NCI-H2196 treated with DMSO at 0.1 percent for 48 hours (cell line): ENCODE measurements at regions not wholly inside any gene's neighbourhood (a gene's known extent, or its start where the extent isn't known, plus 50 kb on each side); places are given as distances from the start of the nearest gene placed in this dataset.
"Not testable (repeated sequence)": the region's sequence is repeated elsewhere in the genome, so short reads cannot be mapped to it uniquely, and the experiment has no call there.

Experiments used
- DNase-seq: peaks from one replicate; lab custom pipeline; 2025; ENCODE audit not compliant: unreplicated experiment; lab: John Stamatoyannopoulos, UW

- DNase-seq = not testable (repeated sequence)
Observed at GRCh38 chr21:25531538-25532250, 75.6 kb downstream of the MRPL39 start.

DNA sequence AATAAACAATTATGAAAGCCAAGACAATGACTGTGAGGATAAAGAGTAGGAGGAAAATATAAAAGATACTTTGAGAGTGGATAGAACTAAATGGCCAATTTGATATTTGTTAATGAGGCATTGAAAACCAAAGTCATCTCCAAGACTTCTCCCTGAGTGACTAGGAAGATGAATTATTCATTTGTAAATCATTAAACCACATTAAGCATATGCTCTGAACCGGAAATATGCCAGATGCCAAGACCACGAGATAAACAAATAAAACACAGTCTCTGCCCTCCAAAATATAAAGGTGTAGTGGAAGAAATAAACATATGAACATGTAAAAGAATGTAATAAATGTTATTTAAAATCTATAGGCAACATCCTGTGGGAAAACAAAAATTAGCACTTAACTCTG is 78.8 kb downstream of the MRPL39 start:
- no peak for DNase-seq

DNA sequence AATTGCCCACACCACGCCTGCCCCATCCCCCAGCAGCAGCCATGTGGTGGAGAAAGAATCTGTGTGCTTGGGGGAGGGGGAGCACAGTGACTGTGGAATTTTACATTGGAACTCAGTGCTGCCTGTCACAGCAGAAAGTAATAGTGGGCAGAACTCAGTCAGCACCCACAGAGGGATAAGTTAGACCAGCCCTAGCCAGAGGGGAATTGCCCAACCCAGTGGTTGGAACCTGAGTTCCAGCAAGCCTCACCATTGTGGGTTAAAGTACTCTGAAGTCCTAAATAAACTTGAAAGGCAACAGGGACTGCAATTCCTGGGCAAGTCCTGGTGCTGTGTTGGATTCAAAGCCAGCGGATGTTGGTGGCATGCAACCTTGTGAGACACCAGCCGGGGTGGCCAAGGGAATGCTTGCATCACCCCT is 88.8 kb downstream of the MRPL39 start:
- DNase-seq = no peak

DNA sequence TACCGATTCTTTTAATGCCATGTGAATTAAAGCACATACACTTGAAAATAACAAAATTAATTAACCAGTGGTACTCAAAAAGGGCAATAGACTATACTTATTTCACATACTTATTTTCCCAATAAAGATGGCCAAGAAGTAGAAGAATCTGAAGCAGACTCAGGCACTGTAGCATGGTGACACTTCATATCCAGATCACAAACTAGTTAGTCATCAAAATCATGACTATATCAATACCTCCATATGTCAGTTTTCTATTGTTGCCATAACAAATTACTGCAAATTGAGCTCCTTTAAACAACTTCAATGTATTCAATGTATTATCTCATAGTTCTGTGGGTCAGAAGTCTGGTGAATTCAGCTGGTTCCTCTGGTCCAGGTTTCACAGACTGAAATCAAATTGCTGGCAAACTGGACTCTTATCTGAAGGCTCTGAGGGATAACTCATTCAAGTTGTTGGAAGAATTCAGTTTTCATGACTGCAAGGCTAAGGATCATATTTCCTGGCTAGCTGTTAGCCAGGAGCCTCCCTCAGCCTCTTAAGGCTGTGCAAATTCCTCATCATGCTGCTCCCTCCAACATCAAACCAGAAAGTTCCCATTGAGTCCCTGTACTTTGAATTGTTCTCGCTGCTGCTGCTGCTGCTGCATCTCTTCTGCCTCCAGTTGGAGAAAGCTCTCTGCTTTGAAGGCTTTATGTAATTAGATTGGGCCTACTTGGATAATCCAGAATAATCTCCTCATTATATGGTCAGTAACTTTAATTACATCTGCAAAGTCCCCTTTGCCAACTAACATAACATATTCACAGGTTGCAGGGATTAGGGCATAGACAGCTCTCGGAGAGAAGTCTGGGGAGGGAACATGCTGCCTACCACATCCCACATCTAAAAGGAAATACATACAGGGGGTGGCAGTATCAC is 91.5 kb downstream of the MRPL39 start:
- DNase-seq = no peak

- no peak for DNase-seq
Observed at GRCh38 chr21:25513810-25514209, 93.5 kb downstream of the MRPL39 start.

GRCh38 chr21:25512095-25513081 is 94.9 kb downstream of the MRPL39 start:
- DNase-seq = no peak

- no peak for DNase-seq
Observed at GRCh38 chr21:25509862-25510261, 97.4 kb downstream of the MRPL39 start.

- DNase-seq = no peak
Observed at GRCh38 chr21:25508364-25508763, 98.9 kb downstream of the MRPL39 start.

DNA sequence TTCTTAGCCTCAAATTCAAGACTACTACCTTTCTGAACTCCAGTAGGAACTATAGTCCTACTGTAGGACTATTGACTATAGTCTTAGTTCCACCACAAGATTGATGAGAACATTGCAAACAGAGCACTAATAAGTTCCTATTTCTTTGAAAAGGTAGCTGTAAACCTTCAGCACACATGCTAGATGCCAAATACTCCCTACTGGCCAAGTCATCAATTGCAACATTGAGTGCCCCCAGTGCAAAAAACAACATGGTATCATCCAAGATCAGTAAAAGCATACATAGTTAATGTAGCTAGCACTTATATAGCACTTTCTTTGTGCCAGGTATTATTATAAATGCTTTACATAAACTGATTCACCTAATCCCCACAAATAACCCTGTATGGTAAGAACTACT is 99.8 kb downstream of the MRPL39 start:
- no peak for DNase-seq

DNA sequence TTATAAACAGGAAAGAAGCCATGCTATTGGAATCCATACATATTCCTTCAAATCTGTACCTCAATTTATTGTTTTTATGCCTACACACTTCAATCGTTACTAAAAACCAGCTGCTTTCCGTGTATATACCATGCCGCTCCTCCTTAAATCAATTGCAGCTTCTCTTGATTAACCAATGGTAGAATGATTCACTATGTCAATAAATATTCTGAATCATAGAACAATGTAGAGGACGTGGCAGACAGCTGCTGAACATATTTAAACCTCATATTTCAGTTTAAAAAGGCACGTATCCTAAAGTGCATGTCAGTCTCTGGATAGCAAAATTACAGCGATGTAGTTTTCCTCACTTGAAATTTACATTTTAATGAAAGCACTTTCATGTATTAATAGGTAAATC is 100.4 kb downstream of the MRPL39 start:
- DNase-seq = no peak

DNA sequence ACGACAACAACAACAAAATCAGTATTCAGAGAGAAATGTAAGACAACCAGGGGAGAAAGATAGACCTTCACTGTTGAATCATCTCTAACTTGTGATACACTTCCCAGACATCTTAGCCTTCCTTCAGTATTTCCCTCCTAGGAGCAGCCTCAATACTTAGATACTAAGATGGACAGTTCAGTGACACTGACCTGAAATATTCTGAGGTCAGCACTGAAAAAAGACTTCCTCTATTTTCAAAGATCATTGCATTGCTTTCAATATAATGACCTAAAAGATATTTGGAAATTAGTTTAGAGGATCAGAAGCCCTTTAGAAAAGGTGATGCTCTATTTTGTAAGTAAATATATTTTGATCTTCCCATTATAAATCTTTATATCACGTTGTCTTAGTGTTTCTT is 101.0 kb downstream of the MRPL39 start:
- no peak for DNase-seq

- no peak for DNase-seq
Observed at GRCh38 chr21:25503981-25504380, 103.3 kb downstream of the MRPL39 start.

GRCh38 chr21:25501996-25502665 is 105.2 kb downstream of the MRPL39 start:
- no peak for DNase-seq

DNA sequence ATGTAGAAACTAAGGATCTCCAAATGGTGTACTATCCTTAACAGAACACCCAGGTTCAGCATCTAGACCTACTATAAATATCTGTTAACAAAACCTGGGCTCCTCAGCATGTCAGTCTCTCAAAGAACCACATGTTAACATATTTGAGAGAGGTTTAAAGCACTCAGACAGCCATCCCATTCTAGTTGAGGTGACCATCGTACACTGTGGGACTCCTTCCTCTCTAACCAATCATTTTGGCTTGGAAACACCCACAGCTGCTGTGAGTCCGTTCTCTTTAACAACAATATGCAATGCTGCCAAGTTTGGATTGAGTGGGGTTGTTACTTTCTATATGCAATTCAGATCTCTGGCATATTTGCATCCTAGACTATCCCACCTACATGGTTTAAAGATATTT is 105.8 kb downstream of the MRPL39 start:
- DNase-seq = no peak

DNA sequence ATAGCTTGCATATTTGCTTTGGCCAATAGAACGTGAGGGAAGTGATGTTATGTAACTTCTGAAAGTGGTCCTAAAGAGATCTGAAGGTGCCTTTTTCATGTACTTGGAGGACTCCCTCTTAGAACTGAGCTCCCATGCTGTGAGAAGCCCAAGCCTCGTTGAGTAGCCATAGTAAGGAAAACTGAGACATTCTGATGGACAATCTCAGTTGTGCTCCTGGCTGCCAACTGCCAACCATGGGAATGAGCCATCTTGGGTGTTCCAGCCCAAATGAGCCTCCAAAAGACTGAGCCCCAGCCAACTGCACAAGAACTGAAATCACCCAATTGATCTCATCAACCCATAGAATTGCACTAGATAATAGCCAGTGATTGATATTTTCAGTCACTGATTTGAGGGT is 106.7 kb downstream of the MRPL39 start:
- no peak for DNase-seq

DNA sequence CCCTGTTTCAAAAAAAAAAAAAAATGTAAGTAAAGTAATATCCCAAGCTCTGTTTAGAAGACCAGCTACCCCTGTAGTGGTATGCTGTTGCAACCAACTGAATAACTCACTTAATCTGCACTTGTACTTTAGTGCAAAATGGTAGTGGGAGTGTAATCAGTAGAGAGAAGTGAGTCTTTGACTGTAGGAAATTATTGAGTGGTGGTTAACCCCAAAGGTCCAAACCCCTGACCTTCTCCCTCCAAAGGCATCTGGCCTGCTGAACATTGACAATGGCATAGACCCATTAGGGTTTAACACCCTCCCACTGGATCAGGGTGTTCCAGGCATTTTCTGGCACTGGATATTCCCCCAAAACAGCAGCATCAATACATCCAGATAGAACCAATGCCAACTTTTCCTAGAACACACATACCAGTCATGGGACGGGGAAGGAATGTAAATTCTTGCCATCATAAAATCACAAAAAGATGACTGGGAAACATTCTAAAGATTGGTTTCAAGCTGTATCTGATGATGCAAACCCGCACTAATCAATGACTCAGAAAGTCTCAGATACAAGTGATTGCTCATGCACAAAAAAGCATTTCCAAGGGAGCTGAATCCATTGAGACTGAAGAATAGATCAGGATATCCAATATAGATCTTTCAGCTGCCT is 110.3 kb downstream of the MRPL39 start:
- DNase-seq = no peak

DNA sequence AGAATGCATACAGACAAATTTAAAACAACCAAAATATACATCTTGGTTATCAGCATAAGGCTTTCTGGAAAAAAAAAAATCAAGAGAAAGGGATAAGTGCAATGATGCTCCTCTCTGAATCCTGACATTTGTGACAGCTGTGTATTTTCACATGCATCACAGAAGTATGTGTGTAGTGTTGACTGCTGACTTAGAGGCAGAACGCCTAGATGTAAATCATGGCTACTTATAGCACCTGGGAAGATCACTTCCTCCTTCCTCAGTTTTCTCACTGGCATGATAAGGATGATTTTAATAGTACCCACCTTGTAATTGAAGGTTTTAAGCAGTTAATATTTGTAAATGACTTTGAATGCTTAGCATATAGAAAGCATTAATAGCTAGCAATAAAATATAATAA is 112.5 kb downstream of the MRPL39 start:
- DNase-seq = no peak

DNA sequence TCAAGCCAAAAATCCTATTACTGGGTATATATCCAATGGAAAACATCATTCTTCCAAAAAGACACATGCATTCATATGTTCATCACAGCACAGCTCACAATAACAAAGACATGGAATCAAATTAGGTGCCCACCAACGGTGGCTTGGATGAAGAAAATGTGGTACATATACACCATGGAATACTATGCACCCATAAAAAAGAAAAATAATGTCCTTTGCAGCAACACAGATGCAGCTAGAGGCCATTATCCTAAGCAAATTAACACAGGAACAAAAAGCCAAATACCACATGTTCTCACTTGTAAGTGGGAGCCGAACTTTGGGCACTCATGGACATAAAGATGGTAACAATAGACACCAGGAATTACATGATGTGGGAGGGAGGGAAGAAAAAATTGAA is 113.6 kb downstream of the MRPL39 start:
- DNase-seq = no peak

DNA sequence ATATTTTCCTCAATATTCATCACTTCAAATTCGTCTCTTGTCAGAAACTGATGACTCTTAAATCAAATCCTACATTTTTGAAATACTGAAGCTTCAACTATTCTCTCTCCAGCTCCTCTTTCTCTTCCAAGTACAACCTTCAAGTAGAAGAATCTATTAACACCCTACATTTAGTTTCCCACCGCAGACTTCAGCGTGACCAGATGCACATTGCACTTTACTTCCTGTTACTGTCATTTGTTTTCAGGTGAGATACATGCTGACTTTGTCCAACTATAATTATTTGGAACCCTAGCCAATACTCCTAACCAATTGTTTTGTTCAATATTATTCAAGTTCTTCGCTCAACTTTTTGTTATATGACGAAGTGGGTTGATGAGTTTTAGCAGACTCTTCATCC is 116.0 kb downstream of the MRPL39 start:
- DNase-seq = no peak

GRCh38 chr21:25490742-25491141 is 116.5 kb downstream of the MRPL39 start:
- no peak for DNase-seq
